NK-92 treated with Interleukin-12 subunit alpha and Interleukin-12 subunit beta, amount 100 ng/mL, for 24 hours (cell line): ENCODE measurements at regions not wholly inside any gene's neighbourhood (a gene's known extent, or its start where the extent isn't known, plus 50 kb on each side); places are given as distances from the start of the nearest gene placed in this dataset.
"Not testable (repeated sequence)": the region's sequence is repeated elsewhere in the genome, so short reads cannot be mapped to it uniquely, and the experiment has no call there.

ENCODE experiments used
- DNase-seq: peaks from one replicate; lab custom pipeline; 2025; lab: John Stamatoyannopoulos, UW

GRCh38 chr3:25945836-25946235, 155.9 kb downstream of the OXSM start:
- no peak for DNase-seq

- no peak for DNase-seq
These were observed 162.2 kb downstream of the OXSM start for GRCh38 chr3:25952133-25952532.

- no peak for DNase-seq
These were observed 167.1 kb downstream of the OXSM start for GRCh38 chr3:25957026-25957425.

GRCh38 chr3:25960776-25961175, 170.9 kb downstream of the OXSM start:
- no peak for DNase-seq

GRCh38 chr3:25962255-25962654, 172.4 kb downstream of the OXSM start:
- no peak for DNase-seq

- DNase-seq, result no peak
These were observed 174.3 kb downstream of the OXSM start for GRCh38 chr3:25964141-25964540.

- DNase-seq, result no peak
These were observed 177.5 kb downstream of the OXSM start for GRCh38 chr3:25967385-25967784.

GRCh38 chr3:25971736-25972135, 181.8 kb downstream of the OXSM start:
- DNase-seq, result no peak

GRCh38 chr3:25973122-25973521, 183.2 kb downstream of the OXSM start:
- DNase-seq, result no peak

GRCh38 chr3:25982756-25983155, 192.9 kb downstream of the OXSM start:
- DNase-seq, result no peak

GRCh38 chr3:25985621-25986020, 195.7 kb downstream of the OXSM start:
- DNase-seq, result no peak

GRCh38 chr3:25992606-25993005, 202.7 kb downstream of the OXSM start:
- no peak for DNase-seq

GRCh38 chr3:26004172-26004571, 214.3 kb downstream of the OXSM start:
- no peak for DNase-seq

- DNase-seq, result no peak
These were observed 221.4 kb downstream of the OXSM start for GRCh38 chr3:26011276-26011675.

GRCh38 chr3:26012241-26012745, 222.4 kb downstream of the OXSM start:
- no peak for DNase-seq

GRCh38 chr3:26015752-26016151, 225.9 kb downstream of the OXSM start:
- DNase-seq, result no peak

- no peak for DNase-seq
These were observed 229.0 kb downstream of the OXSM start for GRCh38 chr3:26018889-26019288.

GRCh38 chr3:26024206-26024605, 234.3 kb downstream of the OXSM start:
- DNase-seq, result not testable (repeated sequence)

- no peak for DNase-seq
These were observed 239.4 kb downstream of the OXSM start for GRCh38 chr3:26029321-26029720.

GRCh38 chr3:26042126-26042525, 252.2 kb downstream of the OXSM start:
- DNase-seq, result not testable (repeated sequence)

- no peak for DNase-seq
These were observed 260.1 kb downstream of the OXSM start for GRCh38 chr3:26049951-26050350.

- DNase-seq, result no peak
These were observed 260.9 kb downstream of the OXSM start for GRCh38 chr3:26050776-26051175.

GRCh38 chr3:26058901-26059321, 269.0 kb downstream of the OXSM start:
- DNase-seq, result no peak

GRCh38 chr3:26061947-26062346, 272.1 kb downstream of the OXSM start:
- no peak for DNase-seq

- no peak for DNase-seq
These were observed 274.4 kb downstream of the OXSM start for GRCh38 chr3:26064297-26064696.
